IPS-18c (cell line): ENCODE measurements at regions not wholly inside any gene's neighbourhood (a gene's known extent, or its start where the extent isn't known, plus 50 kb on each side); places are given as distances from the start of the nearest gene placed in this dataset.
"Not testable (repeated sequence)": the region's sequence is repeated elsewhere in the genome, so short reads cannot be mapped to it uniquely, and the experiment has no call there.

ENCODE experiments used
- H3K4me3 ChIP-seq: 2 replicates; pipeline ENCODE4 v1.7.0; 2013; ENCODE audit warnings: low read depth, mild to moderate bottlenecking, low read length, moderate library complexity; ENCODE audit not compliant: insufficient read depth
- H3K9me3 ChIP-seq: one replicate; pipeline ENCODE4 v1.6.1; 2013; ENCODE audit warnings: mild to moderate bottlenecking, low read length, moderate library complexity; ENCODE audit not compliant: control insufficient read depth, insufficient read depth

DNA sequence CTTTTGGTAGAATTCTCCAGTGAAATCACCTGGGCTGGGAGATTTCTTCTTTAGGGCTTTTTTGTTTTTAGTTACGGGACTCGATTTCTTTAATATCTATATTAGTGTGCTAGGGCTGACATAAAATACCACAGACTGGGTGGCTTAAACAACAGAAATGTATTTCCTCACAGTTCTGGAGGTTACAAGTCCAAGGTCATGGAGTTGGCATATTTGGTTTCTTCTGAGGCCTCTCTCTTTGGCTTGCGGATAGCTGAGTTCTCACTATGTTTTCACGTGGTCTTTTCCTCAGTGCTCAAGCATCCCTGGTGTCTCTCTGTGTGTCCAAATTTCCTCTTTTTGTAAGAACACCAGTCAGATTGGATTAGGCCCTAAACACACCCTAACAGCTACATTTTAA, 208.5 kb upstream of the DTNA start:
- H3K4me3 ChIP-seq = no peak overlapping the region
- H3K9me3 ChIP-seq = no peaks in the 10 kb centered on the region

DNA sequence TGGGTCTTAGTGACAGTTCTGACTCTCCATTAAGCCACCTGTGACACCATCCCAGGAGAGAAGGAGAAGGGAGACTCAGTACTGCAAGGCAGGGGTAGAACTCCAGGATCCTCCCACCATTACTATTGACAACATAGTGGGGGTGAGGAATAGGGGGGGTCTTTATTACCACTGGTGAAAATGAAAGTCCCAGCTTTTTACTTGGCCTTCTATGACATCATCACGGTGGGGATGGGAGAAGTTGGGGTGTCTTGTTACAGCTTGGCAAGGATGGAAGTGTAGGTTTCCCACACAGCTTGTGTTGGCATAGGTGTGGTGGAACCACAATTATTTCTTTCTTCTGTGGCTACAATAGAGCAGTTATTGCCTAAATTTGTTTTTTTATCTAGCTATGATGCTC, 203.9 kb upstream of the DTNA start:
- Histone ChIP-seq H3K4me3 (no peak overlapping the region), H3K9me3 (no peaks in the 10 kb centered on the region)

DNA sequence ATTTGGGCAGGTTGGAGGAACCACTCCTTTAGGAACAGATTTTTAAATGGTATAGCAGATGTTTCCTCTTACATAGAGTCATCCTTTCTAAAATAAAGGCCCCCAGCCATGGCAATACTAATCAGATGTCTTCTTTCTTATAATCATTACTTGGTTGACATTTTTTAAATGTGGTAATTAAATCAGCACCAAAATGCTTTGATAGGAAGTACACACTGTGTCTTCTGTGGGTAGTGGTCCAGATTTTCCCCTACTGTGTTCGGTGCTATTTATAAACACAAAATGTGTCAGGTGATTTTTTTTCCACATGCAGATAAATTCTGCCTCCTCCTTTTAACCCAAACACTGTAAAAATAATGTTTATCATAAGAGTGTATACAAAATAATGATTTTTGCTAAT, 200.9 kb upstream of the DTNA start:
- H3K4me3 ChIP-seq = no peak overlapping the region
- H3K9me3 ChIP-seq = no peaks in the 10 kb centered on the region

DNA sequence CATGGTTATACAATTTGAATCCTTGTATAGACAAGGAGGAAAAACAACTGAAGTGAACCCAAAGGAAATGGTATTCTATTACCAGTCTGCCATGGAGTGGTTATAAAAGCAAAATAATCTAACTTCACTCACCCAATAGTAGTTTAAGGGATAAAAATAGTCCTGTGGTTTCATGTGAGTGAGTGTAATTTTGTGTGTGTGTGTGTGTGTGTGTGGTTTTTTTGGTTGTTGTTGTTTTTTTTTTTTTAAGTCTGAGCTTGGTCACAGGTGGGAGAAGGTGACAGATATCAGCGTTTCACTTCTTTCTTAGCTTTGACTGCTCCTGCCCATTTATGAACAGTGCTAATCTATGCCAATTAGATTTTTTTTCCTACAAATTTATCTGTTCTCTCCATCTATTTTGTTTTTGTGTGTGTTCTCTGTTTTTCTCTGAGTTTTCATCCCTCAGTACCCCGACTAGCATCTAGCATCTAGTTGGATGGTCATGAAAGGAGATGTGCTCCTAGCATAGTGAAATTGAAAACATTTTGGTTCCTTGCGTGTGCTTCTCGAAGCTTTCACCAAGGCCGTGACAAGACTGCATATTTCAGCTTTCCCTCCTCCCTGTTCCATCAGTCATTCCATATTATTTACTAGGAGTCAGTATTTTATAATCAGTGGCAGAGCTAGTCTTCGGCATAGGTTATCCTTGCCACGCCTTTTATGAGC, 200.1 kb upstream of the DTNA start:
- Histone ChIP-seq H3K9me3 (no peaks in the 10 kb centered on the region), H3K4me3 (no peak overlapping the region)

DNA sequence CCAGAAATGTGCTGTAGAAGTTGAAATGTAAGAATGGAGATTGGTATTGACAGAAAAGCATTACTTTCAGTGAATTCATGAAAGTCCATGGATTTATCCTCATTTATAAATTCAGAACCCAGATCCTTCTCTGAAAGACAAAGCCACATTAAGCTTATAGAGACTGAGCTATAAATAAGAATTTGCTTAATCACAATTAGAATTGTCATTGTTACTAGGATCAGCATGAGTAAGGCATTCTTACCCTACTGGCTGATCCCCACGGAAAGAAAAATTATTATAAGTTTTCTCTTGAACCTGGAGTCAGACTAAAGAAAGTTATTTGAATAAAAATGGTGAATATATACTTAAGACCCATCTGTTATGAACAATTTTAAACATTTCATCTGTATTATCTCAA, 199.2 kb upstream of the DTNA start:
- no peak overlapping the region for H3K4me3 ChIP-seq
- H3K9me3 ChIP-seq = no peaks in the 10 kb centered on the region

DNA sequence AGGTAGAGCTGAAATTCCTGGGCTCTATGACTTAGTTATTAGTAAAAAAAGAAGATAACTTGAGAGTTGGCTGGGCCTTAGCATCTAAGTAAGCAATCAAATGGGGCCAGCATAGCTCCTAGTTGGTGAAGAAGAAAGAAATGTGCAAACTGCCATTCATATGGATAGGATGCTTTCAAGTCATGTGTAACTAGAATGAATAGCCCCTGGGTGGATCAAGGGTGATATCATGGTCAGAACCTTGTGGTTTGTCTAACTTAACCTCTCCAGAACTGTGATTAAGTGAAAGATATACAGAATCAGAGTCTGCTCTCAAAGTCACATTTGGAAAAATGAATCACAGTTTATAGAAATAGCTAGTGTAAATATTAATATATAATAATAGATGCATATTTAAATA, 198.7 kb upstream of the DTNA start:
- no peaks in the 10 kb centered on the region for H3K9me3 ChIP-seq
- no peak overlapping the region for H3K4me3 ChIP-seq

DNA sequence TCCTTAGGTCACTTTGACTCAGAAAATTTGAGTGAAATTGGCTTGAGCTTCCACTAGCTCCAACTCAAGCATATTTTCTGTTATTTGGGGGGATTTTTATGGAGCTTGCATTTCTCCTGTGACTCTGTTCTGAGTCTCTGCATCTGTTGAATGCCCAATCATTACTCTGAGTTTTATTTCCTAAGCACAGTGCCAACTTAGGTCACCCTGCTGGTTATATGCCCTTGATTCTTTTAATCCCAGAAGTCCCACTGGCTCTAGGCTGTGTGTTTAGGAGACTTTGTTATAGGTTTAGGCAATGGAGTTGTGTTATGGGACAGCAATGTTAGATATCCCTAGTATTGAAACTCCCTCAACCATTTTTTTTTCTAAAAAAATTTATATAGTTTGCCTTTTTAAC, 198.2 kb upstream of the DTNA start:
- H3K9me3 ChIP-seq = no peaks in the 10 kb centered on the region
- H3K4me3 ChIP-seq = no peak overlapping the region

DNA sequence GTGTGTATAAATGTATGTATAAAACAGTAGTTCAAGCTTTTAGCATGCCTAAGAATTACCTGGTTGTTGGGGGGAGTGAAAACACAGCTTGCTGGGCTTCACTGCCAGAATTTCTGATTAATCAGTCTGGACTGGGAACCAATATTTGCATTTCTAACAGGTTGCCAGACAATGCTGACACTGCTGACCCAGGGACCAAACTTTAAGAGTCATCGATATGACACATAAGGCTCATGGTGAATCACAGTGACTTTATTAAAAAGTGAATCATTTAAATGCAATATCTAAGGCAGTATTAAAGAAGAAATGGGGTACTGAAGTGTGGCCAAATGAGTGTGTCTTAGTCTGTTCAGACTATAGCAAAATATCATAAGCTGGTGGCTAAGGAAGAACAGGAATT, 195.9 kb upstream of the DTNA start:
- Histone ChIP-seq H3K4me3 (no peak overlapping the region), H3K9me3 (no peaks in the 10 kb centered on the region)

DNA sequence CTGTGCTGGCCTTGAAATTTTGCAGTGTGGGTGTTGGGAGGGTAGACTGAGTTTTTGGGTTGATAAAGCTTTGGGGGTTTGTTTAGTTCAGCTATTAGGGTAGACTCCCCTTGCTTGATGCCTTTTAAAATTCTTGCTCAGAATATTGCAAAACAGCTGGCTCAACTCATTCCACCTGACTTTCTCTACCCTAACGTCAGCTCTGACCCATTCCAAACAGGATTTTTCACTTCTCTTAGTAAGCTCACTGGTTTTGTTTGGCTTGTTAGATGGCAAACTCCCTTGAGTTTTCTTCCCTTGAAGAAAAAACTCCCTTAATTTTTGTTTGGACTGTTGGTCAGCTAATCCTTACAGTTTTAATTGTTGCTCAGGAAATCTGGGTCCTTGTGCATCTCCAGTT, 195.1 kb upstream of the DTNA start:
- H3K9me3 ChIP-seq = no peaks in the 10 kb centered on the region
- H3K4me3 ChIP-seq = no peak overlapping the region

DNA sequence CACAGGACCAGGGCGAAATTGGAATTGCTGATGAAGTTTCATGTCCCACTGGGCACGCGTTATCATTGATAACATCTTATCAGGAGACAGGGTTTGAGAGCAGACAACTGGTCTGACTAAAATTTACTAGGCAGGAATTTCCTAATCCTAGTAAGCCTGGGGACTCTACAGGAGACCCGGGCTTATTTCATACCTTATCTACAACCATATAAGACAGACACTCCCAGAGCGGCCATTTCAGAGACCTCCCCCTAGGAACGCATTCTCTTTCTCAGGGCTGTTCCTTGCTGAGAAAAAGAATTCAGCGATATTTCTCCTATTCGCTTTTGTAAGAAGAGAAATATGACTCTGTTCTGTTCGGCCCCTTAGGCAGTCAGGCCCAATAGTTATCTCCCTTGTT, 193.7 kb upstream of the DTNA start:
- H3K4me3 ChIP-seq, H3K9me3 ChIP-seq: not testable (repeated sequence)

DNA sequence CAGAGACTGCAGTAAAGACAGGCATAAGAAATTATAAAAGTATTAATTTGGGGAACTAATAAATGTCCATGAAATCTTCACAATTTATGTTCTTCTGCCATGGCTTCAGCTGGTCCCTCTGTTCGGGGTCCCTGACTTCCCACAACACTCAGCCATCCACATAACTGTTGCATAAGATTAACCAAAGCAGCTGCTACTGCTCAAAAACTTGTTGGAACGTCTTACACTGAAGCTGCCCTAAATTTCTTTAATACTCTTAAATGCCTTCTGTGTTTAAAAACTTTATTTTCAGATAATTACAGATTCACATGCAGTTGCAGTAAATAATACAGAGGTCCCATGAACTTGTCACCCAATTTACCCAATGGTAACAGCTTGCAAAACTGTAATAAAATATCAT, 193.1 kb upstream of the DTNA start:
- H3K4me3 ChIP-seq, H3K9me3 ChIP-seq: not testable (repeated sequence)

DNA sequence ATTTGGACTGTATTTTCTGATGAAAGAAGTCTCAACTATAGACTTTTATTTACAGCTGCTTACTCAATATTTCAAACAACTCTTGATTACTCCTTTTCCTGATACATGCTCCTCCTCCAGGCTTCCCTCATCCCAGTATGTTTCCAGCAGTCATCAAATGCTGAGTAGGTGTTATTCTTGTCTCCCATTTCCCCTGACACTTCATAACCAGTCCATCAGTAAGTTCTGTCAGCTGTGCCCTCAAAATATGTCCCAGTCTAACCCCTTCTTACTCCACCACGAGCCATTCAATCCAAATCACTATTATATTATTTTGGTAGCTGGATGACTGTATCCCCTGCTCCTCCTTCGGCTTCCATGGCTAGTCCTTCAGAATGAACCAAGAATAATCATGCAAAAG, 189.1 kb upstream of the DTNA start:
- H3K9me3 ChIP-seq = no peaks in the 10 kb centered on the region
- no peak overlapping the region for H3K4me3 ChIP-seq

DNA sequence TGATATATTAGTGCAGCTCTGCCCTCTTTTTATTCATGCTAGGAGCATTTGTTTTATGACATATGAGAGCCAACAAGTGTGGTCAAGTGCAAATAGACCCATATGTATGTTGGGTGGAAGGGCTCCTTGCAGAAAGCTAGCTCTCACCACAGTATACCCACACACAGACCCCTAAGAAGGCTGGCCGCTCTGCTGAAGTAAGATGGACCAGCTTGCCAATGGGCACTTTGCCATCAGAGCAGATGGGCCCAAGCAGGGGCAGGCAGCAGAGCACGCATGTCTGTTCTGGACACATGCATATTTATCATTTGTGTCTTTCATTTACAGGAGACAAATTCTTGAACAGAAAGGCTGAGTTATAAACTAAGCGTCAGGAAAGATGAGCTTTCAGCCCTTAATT, 187.5 kb upstream of the DTNA start:
- Histone ChIP-seq H3K4me3 (no peak overlapping the region), H3K9me3 (no peaks in the 10 kb centered on the region)

DNA sequence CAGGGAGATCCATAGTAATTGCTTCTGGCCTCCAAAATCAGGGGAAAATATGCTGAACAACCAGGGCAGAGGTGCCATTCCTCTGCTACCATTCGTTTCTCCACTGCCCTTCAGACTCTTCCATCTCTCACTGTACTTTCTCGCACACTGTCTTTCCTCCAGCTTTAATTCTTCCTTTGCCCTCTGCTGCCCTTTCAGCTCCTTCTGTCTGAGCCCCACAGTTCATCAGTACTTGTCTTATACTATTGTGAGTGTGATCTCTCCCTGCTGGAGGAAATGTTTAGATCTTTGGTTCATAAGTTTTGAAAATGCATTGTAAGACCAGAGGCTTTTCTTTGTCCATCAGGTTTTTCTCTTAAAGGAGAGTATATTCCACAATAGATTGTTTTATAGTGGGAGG, 184.9 kb upstream of the DTNA start:
- H3K9me3 ChIP-seq = no peaks in the 10 kb centered on the region
- no peak overlapping the region for H3K4me3 ChIP-seq

DNA sequence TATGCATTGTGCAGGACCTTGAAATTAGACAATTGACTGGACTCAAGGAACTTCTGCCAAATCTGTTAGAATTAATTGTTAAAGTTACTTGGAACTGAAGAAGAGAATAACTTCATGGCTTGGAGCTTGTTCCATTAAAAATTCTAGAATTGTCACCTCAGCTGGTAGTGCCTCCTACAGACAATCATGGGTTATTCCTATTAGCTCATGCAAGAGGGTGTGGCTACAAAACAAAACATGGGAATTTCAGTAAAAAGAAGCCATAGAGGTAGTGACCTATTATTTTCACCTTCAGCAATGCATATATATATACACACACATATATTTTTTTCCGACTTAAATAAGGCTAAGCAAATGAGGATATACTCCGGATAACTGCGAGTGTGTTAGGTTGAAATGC, 181.9 kb upstream of the DTNA start:
- Histone ChIP-seq H3K4me3 (no peak overlapping the region), H3K9me3 (no peaks in the 10 kb centered on the region)

DNA sequence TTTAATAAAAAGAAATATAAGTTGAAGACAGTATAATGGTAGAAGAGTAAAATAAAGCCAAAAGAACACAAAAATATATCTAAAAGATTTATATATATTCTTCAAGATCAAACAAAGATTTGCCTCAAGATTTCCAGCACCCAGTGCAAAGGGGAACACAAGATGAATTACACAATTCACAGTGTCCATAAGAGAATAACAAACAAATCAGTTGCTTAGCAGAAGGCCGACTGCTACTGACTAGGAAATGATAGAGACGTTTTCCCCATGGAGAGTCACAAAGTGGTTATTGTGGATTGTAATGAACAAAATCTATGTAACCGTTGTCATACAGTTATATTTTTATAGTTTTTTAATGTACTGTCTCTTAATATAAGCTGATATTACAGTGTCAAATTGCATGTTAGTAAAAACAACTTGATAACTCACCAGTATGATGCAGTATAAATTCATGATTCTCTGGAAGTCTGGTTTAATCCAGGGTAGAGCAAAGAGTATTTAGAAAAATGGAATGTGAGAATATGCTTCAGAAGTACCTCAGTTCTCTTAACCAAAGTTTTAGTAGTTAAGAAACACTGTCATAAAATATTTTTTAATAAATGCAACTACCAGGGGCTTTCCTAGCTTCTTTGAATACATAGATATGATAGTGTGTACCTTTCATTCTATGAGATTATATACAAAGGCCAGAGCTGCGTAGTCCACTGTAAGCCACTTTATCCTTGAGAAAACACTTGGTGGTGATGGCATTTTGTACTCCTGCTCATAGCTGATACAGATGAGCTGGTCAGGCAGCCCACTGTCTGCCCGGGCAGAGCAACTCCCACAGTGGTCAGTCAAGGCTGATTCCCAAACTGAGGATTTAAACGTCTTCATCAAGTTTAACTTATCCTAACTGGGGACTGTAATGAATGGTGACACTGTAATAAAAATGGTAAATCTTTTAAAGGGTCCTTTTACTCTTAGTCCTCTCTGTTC, 180.5 kb upstream of the DTNA start:
- Histone ChIP-seq H3K9me3 (no peaks in the 10 kb centered on the region), H3K4me3 (no peak overlapping the region)

DNA sequence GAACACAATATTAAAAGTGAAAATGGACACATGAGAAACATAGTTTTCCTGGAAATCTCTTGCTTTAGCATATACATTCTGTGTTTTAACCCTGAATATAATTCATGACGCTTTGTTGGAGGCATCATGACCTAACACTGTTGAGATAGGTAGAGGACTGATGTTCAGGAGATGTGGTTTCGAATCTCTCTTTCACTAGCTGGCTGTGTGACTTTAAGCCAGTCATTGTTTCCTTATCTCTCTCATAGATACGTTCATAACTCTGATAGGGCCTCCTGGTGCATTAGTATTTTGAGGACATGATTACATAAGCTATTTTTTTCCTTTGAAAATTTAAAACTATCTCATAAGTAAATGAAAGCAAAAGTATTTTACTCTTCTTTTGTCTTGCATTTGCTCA, 179.0 kb upstream of the DTNA start:
- Histone ChIP-seq H3K4me3 (no peak overlapping the region), H3K9me3 (no peaks in the 10 kb centered on the region)

DNA sequence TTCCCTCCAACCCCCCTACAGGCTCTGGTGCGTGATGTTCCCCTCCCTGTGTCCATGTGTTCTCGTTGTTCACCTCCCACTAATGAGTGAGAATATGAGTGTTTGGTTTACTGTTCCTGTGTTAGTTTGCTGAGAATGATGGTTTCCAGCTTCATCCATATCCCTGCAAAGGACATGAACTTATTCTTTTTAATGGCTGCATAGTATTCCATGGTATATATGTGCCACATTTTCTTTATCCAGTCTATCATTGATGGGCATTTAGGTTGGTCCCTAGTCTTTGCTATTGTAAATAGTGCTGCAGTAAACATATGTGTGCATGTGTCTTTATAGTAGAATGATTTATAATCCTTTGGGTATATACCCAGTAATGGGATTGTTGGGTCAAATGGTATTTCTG, 175.5 kb upstream of the DTNA start:
- H3K9me3 ChIP-seq, H3K4me3 ChIP-seq: not testable (repeated sequence)
